Testis (tissue), 2 donors: ENCODE measurements at regions not wholly inside any gene's neighbourhood (a gene's known extent, or its start where the extent isn't known, plus 50 kb on each side); places are given as distances from the start of the nearest gene placed in this dataset.

Experiments
- CTCF ChIP-seq, 3 experiments: fragments of 450-650 bp in 2 of 3; fragments of 200-600 bp in 1 of 3; sonication (generic) in 1 of 3; IDR thresholded peaks; one replicate each; pipeline ENCODE4 v1.5.1; 2016 to 2019; ENCODE audit warnings: antibody characterized with exemption in 3 of 3, mild to moderate bottlenecking in 2 of 3, moderate library complexity in 1 of 3
- POLR2A ChIP-seq: fragments of 450-650 bp; IDR thresholded peaks from one replicate; pipeline ENCODE4 v1.6.1; 2017; ENCODE audit warnings: antibody characterized with exemption, mild to moderate bottlenecking, moderate library complexity

- TF ChIP-seq CTCF (IDR thresholded peaks at IDR 0.05) (no peak), POLR2A (no peak)
Observed at GRCh38 chr6:90989763-90990162, 402.9 kb upstream of the MAP3K7 start.
